CD14-positive monocyte (primary cell): ENCODE measurements at regions not wholly inside any gene's neighbourhood (a gene's known extent, or its start where the extent isn't known, plus 50 kb on each side); places are given as distances from the start of the nearest gene placed in this dataset.
A peak's percentile ranks its signal among the peaks of the same experiment; 100 is the strongest.
"Not testable (repeated sequence)": the region's sequence is repeated elsewhere in the genome, so short reads cannot be mapped to it uniquely, and the experiment has no call there.

Experiments
- DNase-seq, 3 donors: peaks; one replicate each; pipeline ENCODE4 v3.0.0-alpha.2; 2011 to 2022
- H2AFZ ChIP-seq: 2 replicates; pipeline ENCODE4 v1.6.0; 2012; ENCODE audit warnings: mild to moderate bottlenecking, low read depth, low read length, inconsistent platforms; ENCODE audit not compliant: insufficient read depth, poor library complexity, severe bottlenecking
- H3K27ac ChIP-seq, 2 donors: 1 replicate in 1 of 2; 2 replicates in 1 of 2; pipeline ENCODE4 v1.5.1; 2012 to 2013; ENCODE audit warnings: low read length in 2 of 2, control low read depth in 1 of 2, inconsistent platforms in 1 of 2, low read depth in 1 of 2, mild to moderate bottlenecking in 1 of 2
- H3K27me3 ChIP-seq, 2 donors: one replicate each; pipeline versions ENCODE4 v1.6.0 to v1.6.1; 2011 to 2013; ENCODE audit warnings: low read length in 2 of 2; ENCODE audit not compliant: control insufficient read depth in 2 of 2, insufficient read depth in 2 of 2
- H3K36me3 ChIP-seq, 2 donors: replicated peaks in 1 of 2; 1 replicate in 1 of 2; 2 replicates in 1 of 2; pipeline versions ENCODE4 v1.5.1 to v1.6.1; 2012 to 2013; ENCODE audit warnings: low read length in 2 of 2, control low read depth in 1 of 2, inconsistent platforms in 1 of 2, mild to moderate bottlenecking in 1 of 2; ENCODE audit not compliant: insufficient read depth in 2 of 2, control insufficient read depth in 1 of 2
- H3K4me1 ChIP-seq, 2 donors: 1 replicate in 1 of 2; 2 replicates in 1 of 2; pipeline versions ENCODE4 v1.5.1 to v1.6.1; 2012 to 2013; ENCODE audit warnings: low read length in 2 of 2, control low read depth in 1 of 2, inconsistent platforms in 1 of 2, mild to moderate bottlenecking in 1 of 2, moderate library complexity in 1 of 2; ENCODE audit not compliant: insufficient read depth in 2 of 2, control insufficient read depth in 1 of 2
- H3K4me2 ChIP-seq: replicated peaks from 2 replicates; pipeline ENCODE3; 2012; ENCODE audit warnings: low read length, moderate library complexity, mild to moderate bottlenecking; ENCODE audit not compliant: poor library complexity, severe bottlenecking; ENCODE audit errors: extremely low read depth
- H3K4me3 ChIP-seq, 3 experiments: fragments of 200-600 bp in 1 of 3; sonication (generic) in 1 of 3; replicated peaks in 1 of 3; 1 replicate in 2 of 3; 2 replicates in 1 of 3; pipeline ENCODE4 v1.5.1; 2011 to 2013; ENCODE audit warnings: low read length in 3 of 3, mild to moderate bottlenecking in 3 of 3, control low read depth in 2 of 3, low read depth in 2 of 3, inconsistent platforms in 1 of 3, moderate library complexity in 1 of 3
- H3K79me2 ChIP-seq: 2 replicates; pipeline ENCODE4 v1.6.0; 2012; ENCODE audit warnings: mild to moderate bottlenecking, control low read depth, inconsistent platforms, low read length, moderate library complexity; ENCODE audit not compliant: insufficient read depth
- H3K9ac ChIP-seq: 2 replicates; pipeline ENCODE4 v1.6.0; 2017; ENCODE audit warnings: low read length, mild to moderate bottlenecking; ENCODE audit not compliant: insufficient read depth, poor library complexity, severe bottlenecking
- H3K9me3 ChIP-seq, 2 donors: replicated peaks in 1 of 2; 1 replicate in 1 of 2; 2 replicates in 1 of 2; pipeline versions ENCODE4 v1.5.1 to v1.6.1; 2012 to 2013; ENCODE audit warnings: low read length in 2 of 2, control low read depth in 1 of 2; ENCODE audit not compliant: control insufficient read depth in 1 of 2, insufficient read depth in 1 of 2
- H4K20me1 ChIP-seq: 2 replicates; pipeline ENCODE4 v1.6.0; 2012; ENCODE audit warnings: mild to moderate bottlenecking, low read length, control low read depth, moderate library complexity; ENCODE audit not compliant: insufficient read depth
- H3K27ac Mint-ChIP-seq, 7 donors: one replicate each; pipeline ENCODE4 v1.8.0; 2020; ENCODE audit warnings: mild to moderate bottlenecking in 7 of 7, mixed read lengths in 7 of 7, moderate library complexity in 6 of 7, inconsistent platforms in 2 of 7
- H3K27me3 Mint-ChIP-seq, 3 donors: one replicate each; pipeline ENCODE4 v1.8.0; 2021 to 2022; ENCODE audit warnings: low read depth in 3 of 3, mild to moderate bottlenecking in 3 of 3, mixed read lengths in 3 of 3, moderate library complexity in 3 of 3, inconsistent platforms in 1 of 3
- H3K36me3 Mint-ChIP-seq, 2 donors: one replicate each; pipeline ENCODE4 v1.8.0; 2020; ENCODE audit warnings: mixed read lengths in 2 of 2, inconsistent platforms in 1 of 2, mild to moderate bottlenecking in 1 of 2
- H3K4me1 Mint-ChIP-seq: one replicate; pipeline ENCODE4 v1.8.0; 2020; ENCODE audit warnings: mild to moderate bottlenecking, mixed read lengths
- H3K4me3 Mint-ChIP-seq, 2 donors: one replicate each; pipeline ENCODE4 v1.8.0; 2020; ENCODE audit warnings: mild to moderate bottlenecking in 2 of 2, mixed read lengths in 2 of 2, moderate library complexity in 1 of 2
- H3K9me3 Mint-ChIP-seq, 7 donors: one replicate each; pipeline ENCODE4 v1.8.0; 2020 to 2022; ENCODE audit warnings: mixed read lengths in 7 of 7, mild to moderate bottlenecking in 6 of 7, moderate library complexity in 6 of 7, inconsistent platforms in 2 of 7
- WGBS: methylation state at CpG from one replicate; pipeline ENCODE4 v1.1.5; 2013; ENCODE audit warnings: missing lambda C conversion rate; ENCODE audit not compliant: insufficient coverage; 5-methylcytosine and 5-hydroxymethylcytosine counted together
- intact Hi-C, 2 donors: fragments of 100-400 bp; cut with micrococcal nuclease; formaldehyde crosslinking; loops; one replicate each; pipeline versions ENCODE4 v1.15.0 to v1.15.1; 2023
- TF ChIP-seq, protein P1 (sequence below): fragments of 200-600 bp; IDR thresholded peaks from one replicate; pipeline ENCODE4 v1.8.0; 2022; ENCODE audit warnings: antibody characterized with exemption, mild to moderate bottlenecking

DNA sequence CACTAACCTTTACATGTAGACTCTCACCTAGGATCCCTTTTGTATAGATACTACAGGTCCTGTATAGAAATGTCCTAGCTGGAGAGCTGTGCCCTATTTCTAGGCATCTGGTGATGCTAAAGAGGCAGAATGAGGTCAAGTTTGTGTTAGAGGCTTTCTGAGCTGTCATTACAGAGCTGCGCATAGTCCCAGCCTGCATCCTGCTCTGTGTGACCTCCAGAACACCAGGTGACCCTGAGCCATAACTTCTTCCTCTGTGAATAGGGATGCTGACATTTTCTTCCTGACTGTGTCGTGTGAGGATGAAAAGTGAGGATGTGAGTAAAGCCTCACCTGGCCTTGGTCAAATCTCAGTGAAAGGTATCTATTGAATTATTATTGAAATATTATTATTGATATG is 66.3 kb downstream of the GLUL start:
- no peaks in the 10 kb centered on the region for H3K4me1 ChIP-seq
- no peak overlapping the region for H3K9ac ChIP-seq
- no peaks in the 10 kb centered on the region for H4K20me1 ChIP-seq
- no peaks in the 10 kb centered on the region for H3K79me2 ChIP-seq
- H3K27me3 Mint-ChIP-seq = peaks cover 0 to 3% (median 1%) of the 10 kb centered on the region in 3 donors
- H3K9me3 ChIP-seq = no peaks in the 10 kb centered on the region
- H3K9me3 Mint-ChIP-seq = peaks cover 0 to 4% (median 0%) of the 10 kb centered on the region in 7 donors
- no peaks in the 10 kb centered on the region for H3K36me3 Mint-ChIP-seq
- H3K4me3 Mint-ChIP-seq = no peak overlapping the region
- no peak overlapping the region for H3K4me3 ChIP-seq
- no peaks in the 10 kb centered on the region for H3K27me3 ChIP-seq
- no peaks in the 10 kb centered on the region for H3K36me3 ChIP-seq
- intact Hi-C loops = no loop called here
- H3K4me1 Mint-ChIP-seq = no peaks in the 10 kb centered on the region
- no peak overlapping the region for H3K27ac ChIP-seq
- H3K4me2 ChIP-seq = no peak overlapping the region
- no peak overlapping the region for H2AFZ ChIP-seq
- TF ChIP-seq, protein P1, sequence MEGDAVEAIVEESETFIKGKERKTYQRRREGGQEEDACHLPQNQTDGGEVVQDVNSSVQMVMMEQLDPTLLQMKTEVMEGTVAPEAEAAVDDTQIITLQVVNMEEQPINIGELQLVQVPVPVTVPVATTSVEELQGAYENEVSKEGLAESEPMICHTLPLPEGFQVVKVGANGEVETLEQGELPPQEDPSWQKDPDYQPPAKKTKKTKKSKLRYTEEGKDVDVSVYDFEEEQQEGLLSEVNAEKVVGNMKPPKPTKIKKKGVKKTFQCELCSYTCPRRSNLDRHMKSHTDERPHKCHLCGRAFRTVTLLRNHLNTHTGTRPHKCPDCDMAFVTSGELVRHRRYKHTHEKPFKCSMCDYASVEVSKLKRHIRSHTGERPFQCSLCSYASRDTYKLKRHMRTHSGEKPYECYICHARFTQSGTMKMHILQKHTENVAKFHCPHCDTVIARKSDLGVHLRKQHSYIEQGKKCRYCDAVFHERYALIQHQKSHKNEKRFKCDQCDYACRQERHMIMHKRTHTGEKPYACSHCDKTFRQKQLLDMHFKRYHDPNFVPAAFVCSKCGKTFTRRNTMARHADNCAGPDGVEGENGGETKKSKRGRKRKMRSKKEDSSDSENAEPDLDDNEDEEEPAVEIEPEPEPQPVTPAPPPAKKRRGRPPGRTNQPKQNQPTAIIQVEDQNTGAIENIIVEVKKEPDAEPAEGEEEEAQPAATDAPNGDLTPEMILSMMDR = no peak
- no CpG with 5 or more reads among the region's 2 CpGs for WGBS
- DNase-seq = no peak
- H3K27ac Mint-ChIP-seq = no peak overlapping the region

DNA sequence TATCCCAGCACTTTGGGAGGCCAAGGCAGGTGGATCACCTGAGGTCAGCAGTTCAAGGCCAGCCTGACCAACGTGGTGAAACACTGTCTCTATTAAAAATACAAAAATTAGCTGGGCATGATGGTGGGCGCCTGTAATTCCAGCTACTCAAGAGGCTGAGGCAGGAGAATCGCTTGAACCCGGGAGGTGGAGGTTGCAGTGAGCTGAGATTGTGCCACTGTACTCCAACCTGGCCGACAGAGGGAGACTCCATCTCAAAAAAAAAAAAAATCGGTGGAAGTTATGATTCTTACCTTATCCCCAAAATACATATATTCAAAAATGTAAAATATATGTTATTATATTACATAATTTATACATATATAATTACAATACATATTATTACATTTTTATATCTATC is 70.1 kb downstream of the GLUL start:
- no CpG with 5 or more reads among the region's 6 CpGs for WGBS
- H3K4me2 ChIP-seq, DNase-seq, H3K27me3 Mint-ChIP-seq, H3K27me3 ChIP-seq, H3K9me3 Mint-ChIP-seq, H3K9ac ChIP-seq, H3K79me2 ChIP-seq, H3K36me3 Mint-ChIP-seq, H3K4me3 Mint-ChIP-seq, H3K9me3 ChIP-seq, H3K27ac ChIP-seq, H3K4me3 ChIP-seq, H2AFZ ChIP-seq, H4K20me1 ChIP-seq, intact Hi-C loops, H3K36me3 ChIP-seq: not testable (repeated sequence)
- peaks cover 12 to 13% of the 10 kb centered on the region in 2 donors for H3K4me1 ChIP-seq
- Mint-ChIP-seq H3K4me1 (peaks cover 17% of the 10 kb centered on the region), H3K27ac (peak overlapping the region in 1 of 7 donors; percentile 57)
